ENCODE measurements at regions not wholly inside any gene's neighbourhood (a gene's known extent, or its start where the extent isn't known, plus 50 kb on each side); places are given as distances from the start of the nearest gene placed in this dataset.

DNA sequence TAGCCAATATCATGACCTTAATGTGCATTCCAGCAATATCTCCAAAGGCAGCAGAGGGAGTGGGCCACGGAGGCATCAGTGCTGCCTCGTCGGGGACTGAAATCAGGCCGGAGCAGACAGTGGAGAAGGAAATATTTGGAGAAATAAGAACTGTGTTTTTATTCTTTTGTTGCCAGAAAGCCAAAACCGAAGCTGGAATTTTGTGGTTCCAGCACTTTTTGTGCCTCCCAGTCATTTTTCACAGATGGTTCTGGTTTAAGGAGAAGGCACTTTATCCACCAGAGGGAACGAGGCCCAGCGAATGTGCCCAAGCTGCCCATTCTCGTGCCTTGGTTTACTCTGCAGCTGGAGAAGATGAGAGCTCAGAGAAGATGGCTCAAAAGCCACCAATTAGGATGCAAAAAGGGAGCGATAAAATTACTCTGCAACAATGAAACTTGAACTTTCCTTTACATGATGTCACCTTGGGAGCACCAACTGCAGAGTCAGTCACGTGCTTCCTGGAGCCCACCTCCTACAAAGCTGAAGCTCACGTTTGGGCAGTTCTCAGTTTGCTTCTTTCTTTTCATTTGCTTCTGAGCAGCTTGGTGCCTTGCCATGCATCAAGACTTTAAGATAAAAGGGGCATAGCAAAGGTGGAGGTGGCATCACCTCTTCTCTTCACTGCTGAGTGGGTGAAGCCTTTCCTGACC, 288.7 kb downstream of the LPIN1 start:
- no peaks in the 10 kb centered on the region for H3K9me3 ChIP-seq
- ATAC-seq (no peak), DNase-seq (no peak)
- TF ChIP-seq CTCF (IDR thresholded peaks at IDR 0.05): no peak
- no peaks in the 10 kb centered on the region for H3K4me1 ChIP-seq
- H3K4me3 ChIP-seq: no peak overlapping the region
- H3K36me3 ChIP-seq: no peaks in the 10 kb centered on the region
- intact Hi-C loops (cut with DNase I): no loop called here
- no peak overlapping the region for H3K27ac ChIP-seq
- no peaks in the 10 kb centered on the region for H3K27me3 ChIP-seq

DNA sequence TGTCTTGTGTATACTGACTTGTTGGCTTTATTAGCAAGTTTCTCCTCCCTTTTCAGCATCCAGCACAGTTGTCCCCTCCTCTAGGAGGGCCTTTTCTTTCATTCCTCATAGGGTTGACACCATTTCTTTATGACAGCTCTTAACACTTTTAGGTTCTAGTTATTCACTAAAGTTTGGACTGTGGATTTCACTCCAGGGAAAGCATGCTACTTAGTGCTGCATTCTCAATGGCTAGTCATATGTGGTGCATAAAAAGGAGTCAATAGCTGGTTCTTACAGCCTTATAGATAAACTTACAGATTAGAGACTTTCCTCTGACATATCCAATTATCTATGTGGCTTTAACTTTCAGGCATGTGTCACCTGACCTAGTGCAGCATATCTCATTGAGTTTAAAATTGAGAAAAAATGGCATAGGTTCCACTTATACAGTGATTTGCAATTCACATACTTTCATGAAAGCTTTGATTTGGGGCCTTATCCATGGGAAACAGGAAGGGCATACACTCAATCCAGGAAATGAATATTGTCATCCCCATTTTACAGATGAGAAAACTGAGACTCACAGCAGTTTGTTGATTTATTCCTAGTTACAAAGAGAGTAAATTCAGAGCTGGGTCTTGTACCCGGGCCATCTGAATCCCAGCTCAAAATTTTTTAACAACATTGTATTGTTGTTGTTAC, 289.7 kb downstream of the LPIN1 start:
- no peaks in the 10 kb centered on the region for H3K27me3 ChIP-seq
- no peaks in the 10 kb centered on the region for H3K9me3 ChIP-seq
- no peaks in the 10 kb centered on the region for H3K36me3 ChIP-seq
- no peak overlapping the region for H3K4me3 ChIP-seq
- no peak for TF ChIP-seq CTCF (IDR thresholded peaks at IDR 0.05)
- no peak for DNase-seq
- H3K4me1 ChIP-seq: no peaks in the 10 kb centered on the region
- H3K27ac ChIP-seq: no peak overlapping the region
- ATAC-seq: no peak
- intact Hi-C loops (cut with DNase I): no loop called here

DNA sequence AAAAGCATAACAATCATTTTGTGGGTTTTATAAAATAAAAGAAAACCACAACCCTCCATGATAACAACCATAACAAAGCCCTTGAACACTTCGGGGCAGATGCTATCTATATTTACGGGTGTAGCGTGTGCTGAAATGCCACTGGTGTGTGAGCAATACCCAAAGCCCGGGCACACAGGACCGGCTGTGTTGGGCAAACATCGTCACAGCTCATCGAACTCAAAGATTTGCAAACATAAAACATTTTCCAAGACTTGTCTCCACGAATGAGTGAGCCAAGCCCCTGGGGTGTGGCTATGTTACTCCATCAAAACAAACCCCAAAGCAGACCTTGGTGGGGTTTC, 290.2 kb downstream of the LPIN1 start:
- no peak for DNase-seq
- Histone ChIP-seq H3K27me3 (no peaks in the 10 kb centered on the region), H3K9me3 (no peaks in the 10 kb centered on the region), H3K36me3 (no peaks in the 10 kb centered on the region), H3K4me1 (no peaks in the 10 kb centered on the region), H3K27ac (no peak overlapping the region), H3K4me3 (no peak overlapping the region)
- ATAC-seq: no peak
- TF ChIP-seq CTCF (IDR thresholded peaks at IDR 0.05): no peak
- intact Hi-C loops (cut with DNase I): no loop called here

DNA sequence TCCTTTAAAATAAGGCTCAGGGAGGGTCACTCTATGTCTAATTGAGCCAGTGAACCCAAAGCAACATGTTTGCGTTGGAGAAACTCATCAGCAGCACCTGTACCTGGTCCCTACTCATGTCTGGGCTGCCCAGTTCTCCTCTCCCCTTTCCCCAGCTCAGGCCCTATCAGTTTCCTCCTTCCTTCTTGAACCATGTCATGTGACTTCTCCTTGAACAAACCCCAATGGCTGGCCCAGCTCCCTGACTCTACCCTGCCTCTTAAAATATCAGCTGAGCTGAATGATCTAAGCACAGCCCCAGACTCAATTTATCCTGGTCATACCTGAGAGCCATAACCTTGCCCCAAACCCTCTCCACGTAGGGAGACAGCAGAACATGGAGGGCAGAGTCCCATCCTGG, 290.9 kb downstream of the LPIN1 start:
- ATAC-seq: no peak
- H3K9me3 ChIP-seq: no peaks in the 10 kb centered on the region
- intact Hi-C loops (cut with DNase I): no loop called here

GRCh38 chr2:12041236-12041635, 294.8 kb downstream of the LPIN1 start:
- Histone ChIP-seq H3K9me3 (no peaks in the 10 kb centered on the region), H3K27me3 (no peaks in the 10 kb centered on the region), H3K4me1 (no peaks in the 10 kb centered on the region), H3K27ac (no peak overlapping the region), H3K36me3 (no peaks in the 10 kb centered on the region), H3K4me3 (no peak overlapping the region)
- intact Hi-C loops (cut with DNase I): no loop called here
- no peak for TF ChIP-seq CTCF (IDR thresholded peaks at IDR 0.05)
- no peak for DNase-seq
- ATAC-seq: no peak

More for the DNA sequence above, 290.9 kb downstream of the LPIN1 start:
- Histone ChIP-seq H3K4me1 (no peaks in the 10 kb centered on the region), H3K36me3 (no peaks in the 10 kb centered on the region), H3K27ac (no peak overlapping the region), H3K4me3 (no peak overlapping the region), H3K27me3 (no peaks in the 10 kb centered on the region)
- TF ChIP-seq CTCF (IDR thresholded peaks at IDR 0.05): no peak
- DNase-seq: no peak
